ENCODE measurements at regions not wholly inside any gene's neighbourhood (a gene's known extent, or its start where the extent isn't known, plus 50 kb on each side); places are given as distances from the start of the nearest gene placed in this dataset.

DNA sequence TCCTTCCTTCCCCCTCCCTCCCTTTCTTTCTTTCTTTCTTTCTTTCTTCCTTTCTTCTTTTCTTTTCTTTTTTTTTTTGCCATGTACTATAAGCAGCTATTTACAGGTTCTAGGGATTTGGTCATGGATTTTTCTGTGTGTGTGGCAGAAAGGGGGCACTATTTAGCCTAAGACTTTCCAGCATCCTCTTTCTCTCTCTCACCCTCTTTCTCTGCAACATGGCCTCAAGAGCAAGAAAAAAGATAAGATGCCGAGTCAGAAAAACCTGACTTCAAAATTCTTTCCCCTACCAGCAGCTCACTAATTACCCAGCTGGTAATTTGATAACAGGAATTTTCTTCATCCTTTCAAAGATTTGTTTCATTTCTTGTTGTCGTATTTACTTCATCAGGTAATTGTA, 458.3 kb upstream of the ADAMTS5 start:
- Histone ChIP-seq H3K27ac (ENCODE audit: low read depth, low read length) (no peak overlapping the region), H3K79me2 (ENCODE audit: insufficient read depth, low read length) (no peaks in the 10 kb centered on the region)

DNA sequence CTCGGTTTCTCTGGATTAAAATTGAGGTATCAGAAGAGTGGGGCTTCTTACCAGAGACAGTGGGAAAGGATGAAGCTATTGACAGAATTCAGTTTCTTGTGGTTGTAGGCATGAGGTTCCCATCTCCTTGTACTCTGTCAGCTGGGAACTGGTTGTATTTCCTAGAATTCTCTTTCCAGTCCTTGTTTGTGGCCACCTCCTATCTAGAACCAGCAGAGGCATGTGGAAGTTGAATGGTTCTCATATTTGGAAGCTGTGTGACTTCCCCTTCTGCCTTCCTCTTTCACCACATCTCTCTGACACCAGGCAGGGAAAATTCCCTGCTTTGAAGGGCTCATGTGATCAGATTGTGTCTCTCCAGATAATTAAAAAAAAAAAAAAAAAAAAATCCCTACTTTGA, 457.7 kb upstream of the ADAMTS5 start:
- no peaks in the 10 kb centered on the region for H4K20me1 ChIP-seq (ENCODE audit: low read depth, low read length)

More for the DNA sequence above, 458.3 kb upstream of the ADAMTS5 start:
- Histone ChIP-seq H3K9me2 (replicated peaks; ENCODE audit: insufficient read depth, low read length) (no peaks in the 10 kb centered on the region), H3K4me2 (ENCODE audit: low read depth, low read length, poor library complexity, severe bottlenecking) (no peak overlapping the region), H3F3A (ENCODE audit: insufficient read depth) (no peaks in the 10 kb centered on the region), H3K9ac (ENCODE audit: low read length) (no peak overlapping the region), H2AFZ (ENCODE audit: low read depth, low read length, severe bottlenecking) (no peak overlapping the region), H4K20me1 (ENCODE audit: low read depth, low read length) (no peaks in the 10 kb centered on the region), H3K9me3 (ENCODE audit: insufficient read depth, low read length) (no peaks in the 10 kb centered on the region), H3K4me3 (ENCODE audit: insufficient read depth, low read length, poor library complexity, severe bottlenecking) (no peak overlapping the region), H3K27me3 (ENCODE audit: low read length) (no peaks in the 10 kb centered on the region), H3K36me3 (ENCODE audit: low read length) (no peaks in the 10 kb centered on the region)
- TF ChIP-seq EZH2phosphoT487 (conservative IDR thresholded peaks at IDR 0.05; ENCODE audit: low read length), result no peak
- TF ChIP-seq, protein P1, sequence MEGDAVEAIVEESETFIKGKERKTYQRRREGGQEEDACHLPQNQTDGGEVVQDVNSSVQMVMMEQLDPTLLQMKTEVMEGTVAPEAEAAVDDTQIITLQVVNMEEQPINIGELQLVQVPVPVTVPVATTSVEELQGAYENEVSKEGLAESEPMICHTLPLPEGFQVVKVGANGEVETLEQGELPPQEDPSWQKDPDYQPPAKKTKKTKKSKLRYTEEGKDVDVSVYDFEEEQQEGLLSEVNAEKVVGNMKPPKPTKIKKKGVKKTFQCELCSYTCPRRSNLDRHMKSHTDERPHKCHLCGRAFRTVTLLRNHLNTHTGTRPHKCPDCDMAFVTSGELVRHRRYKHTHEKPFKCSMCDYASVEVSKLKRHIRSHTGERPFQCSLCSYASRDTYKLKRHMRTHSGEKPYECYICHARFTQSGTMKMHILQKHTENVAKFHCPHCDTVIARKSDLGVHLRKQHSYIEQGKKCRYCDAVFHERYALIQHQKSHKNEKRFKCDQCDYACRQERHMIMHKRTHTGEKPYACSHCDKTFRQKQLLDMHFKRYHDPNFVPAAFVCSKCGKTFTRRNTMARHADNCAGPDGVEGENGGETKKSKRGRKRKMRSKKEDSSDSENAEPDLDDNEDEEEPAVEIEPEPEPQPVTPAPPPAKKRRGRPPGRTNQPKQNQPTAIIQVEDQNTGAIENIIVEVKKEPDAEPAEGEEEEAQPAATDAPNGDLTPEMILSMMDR (IDR thresholded peaks at IDR 0.05; ENCODE audit: insufficient read depth, low read length, poor library complexity, severe bottlenecking), result no peak

DNA sequence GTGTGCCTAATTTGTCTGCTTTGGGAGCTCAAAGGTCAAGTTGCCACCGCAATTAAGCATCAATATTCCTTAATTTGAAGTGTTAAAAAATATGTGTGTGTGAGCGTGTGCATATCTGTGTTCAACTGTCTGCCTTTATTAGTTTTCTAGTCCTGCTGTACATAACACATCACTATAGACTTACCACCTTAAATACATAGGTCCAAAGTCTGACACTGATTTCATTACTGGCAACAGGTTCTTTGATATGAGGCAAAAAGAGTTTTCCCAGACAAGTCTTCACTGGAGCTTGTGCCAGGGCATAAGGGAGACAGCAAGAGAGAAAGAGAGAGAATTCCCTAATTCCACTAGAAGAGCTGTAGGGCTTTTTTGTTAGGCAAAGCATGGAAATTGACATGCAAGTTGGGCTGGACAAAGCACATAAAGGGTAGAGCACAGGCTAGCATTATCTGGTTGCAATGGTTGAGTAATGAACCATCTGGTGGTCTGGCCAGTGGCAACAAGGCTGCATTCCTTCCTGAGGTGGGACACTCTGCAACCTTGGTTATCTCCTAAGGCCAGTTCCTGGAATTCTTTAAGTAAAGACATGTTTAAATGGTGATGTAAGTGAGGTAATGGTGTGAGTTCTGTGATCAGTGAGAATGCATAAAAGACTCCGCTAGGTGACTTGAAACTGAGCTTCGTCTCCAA, 457.2 kb upstream of the ADAMTS5 start:
- H2AFZ ChIP-seq (ENCODE audit: low read depth, low read length, severe bottlenecking), result no peak overlapping the region
- no peak overlapping the region for H3K9ac ChIP-seq (ENCODE audit: low read length)
- no peaks in the 10 kb centered on the region for H3F3A ChIP-seq (ENCODE audit: insufficient read depth)
- no peaks in the 10 kb centered on the region for H3K36me3 ChIP-seq (ENCODE audit: low read length)
- no peak overlapping the region for H3K4me3 ChIP-seq (ENCODE audit: insufficient read depth, low read length, poor library complexity, severe bottlenecking)
- H3K9me3 ChIP-seq (ENCODE audit: insufficient read depth, low read length), result no peaks in the 10 kb centered on the region
- H3K9me2 ChIP-seq (replicated peaks; ENCODE audit: insufficient read depth, low read length), result no peaks in the 10 kb centered on the region
- TF ChIP-seq EZH2phosphoT487 (conservative IDR thresholded peaks at IDR 0.05; ENCODE audit: low read length), result no peak
- TF ChIP-seq, protein P1 (IDR thresholded peaks at IDR 0.05; ENCODE audit: insufficient read depth, low read length, poor library complexity, severe bottlenecking), result no peak
- H3K79me2 ChIP-seq (ENCODE audit: insufficient read depth, low read length), result no peaks in the 10 kb centered on the region
- H3K4me2 ChIP-seq (ENCODE audit: low read depth, low read length, poor library complexity, severe bottlenecking), result no peak overlapping the region
- no peaks in the 10 kb centered on the region for H3K27me3 ChIP-seq (ENCODE audit: low read length)
- no peak overlapping the region for H3K27ac ChIP-seq (ENCODE audit: low read depth, low read length)
- H4K20me1 ChIP-seq (ENCODE audit: low read depth, low read length), result no peaks in the 10 kb centered on the region

More for the DNA sequence above, 457.7 kb upstream of the ADAMTS5 start:
- H2AFZ ChIP-seq (ENCODE audit: low read depth, low read length, severe bottlenecking), result no peak overlapping the region
- H3K79me2 ChIP-seq (ENCODE audit: insufficient read depth, low read length), result no peaks in the 10 kb centered on the region
- no peak overlapping the region for H3K4me2 ChIP-seq (ENCODE audit: low read depth, low read length, poor library complexity, severe bottlenecking)
- H3K27ac ChIP-seq (ENCODE audit: low read depth, low read length), result no peak overlapping the region
- H3K9me2 ChIP-seq (replicated peaks; ENCODE audit: insufficient read depth, low read length), result no peaks in the 10 kb centered on the region
- no peak overlapping the region for H3K9ac ChIP-seq (ENCODE audit: low read length)
- no peaks in the 10 kb centered on the region for H3K27me3 ChIP-seq (ENCODE audit: low read length)
- no peaks in the 10 kb centered on the region for H3K36me3 ChIP-seq (ENCODE audit: low read length)
- no peak overlapping the region for H3K4me3 ChIP-seq (ENCODE audit: insufficient read depth, low read length, poor library complexity, severe bottlenecking)
- TF ChIP-seq, protein P1 (IDR thresholded peaks at IDR 0.05; ENCODE audit: insufficient read depth, low read length, poor library complexity, severe bottlenecking), result no peak
- TF ChIP-seq EZH2phosphoT487 (conservative IDR thresholded peaks at IDR 0.05; ENCODE audit: low read length), result no peak
- no peaks in the 10 kb centered on the region for H3K9me3 ChIP-seq (ENCODE audit: insufficient read depth, low read length)
- no peaks in the 10 kb centered on the region for H3F3A ChIP-seq (ENCODE audit: insufficient read depth)
